Breast epithelium (tissue), 3 donors: ENCODE measurements at regions not wholly inside any gene's neighbourhood (a gene's known extent, or its start where the extent isn't known, plus 50 kb on each side); places are given as distances from the start of the nearest gene placed in this dataset.

Source experiments
- POLR2A ChIP-seq: fragments of 450-650 bp; IDR thresholded peaks from one replicate; pipeline ENCODE4 v1.6.1; 2016; ENCODE audit warnings: antibody characterized with exemption, mild to moderate bottlenecking, moderate library complexity
- POLR2AphosphoS5 ChIP-seq, 3 donors: sonication (generic); formaldehyde crosslinking; IDR thresholded peaks; one replicate each; pipeline ENCODE4 v1.6.1; 2017; ENCODE audit warnings: antibody characterized with exemption in 3 of 3
- TF ChIP-seq, protein P1 (sequence below), 3 donors: fragments of 450-650 bp; IDR thresholded peaks; one replicate each; pipeline ENCODE4 v1.5.1; 2016 to 2017; ENCODE audit warnings: antibody characterized with exemption in 3 of 3, mild to moderate bottlenecking in 3 of 3, moderate library complexity in 3 of 3

DNA sequence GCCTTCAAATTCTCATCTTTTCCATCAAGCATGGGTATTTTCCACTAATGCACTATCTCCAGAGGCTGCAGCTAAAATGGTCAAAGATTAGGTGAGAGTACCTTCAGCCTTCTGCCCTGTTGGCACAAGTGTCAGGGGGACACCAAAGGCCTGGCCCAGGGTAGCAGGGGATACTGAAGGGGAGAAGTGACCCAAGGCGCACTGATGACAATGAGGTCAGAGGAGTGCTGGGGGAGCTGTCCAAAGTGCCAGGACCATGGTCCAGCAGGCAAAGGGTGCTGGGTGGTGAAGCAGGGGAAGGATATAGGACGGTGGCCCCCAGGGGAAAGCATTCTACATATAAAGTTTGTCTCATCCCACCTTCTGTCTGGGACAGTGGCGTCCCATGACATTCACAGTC lies 303.4 kb downstream of the SMAD2 start:
- TF ChIP-seq, protein P1, sequence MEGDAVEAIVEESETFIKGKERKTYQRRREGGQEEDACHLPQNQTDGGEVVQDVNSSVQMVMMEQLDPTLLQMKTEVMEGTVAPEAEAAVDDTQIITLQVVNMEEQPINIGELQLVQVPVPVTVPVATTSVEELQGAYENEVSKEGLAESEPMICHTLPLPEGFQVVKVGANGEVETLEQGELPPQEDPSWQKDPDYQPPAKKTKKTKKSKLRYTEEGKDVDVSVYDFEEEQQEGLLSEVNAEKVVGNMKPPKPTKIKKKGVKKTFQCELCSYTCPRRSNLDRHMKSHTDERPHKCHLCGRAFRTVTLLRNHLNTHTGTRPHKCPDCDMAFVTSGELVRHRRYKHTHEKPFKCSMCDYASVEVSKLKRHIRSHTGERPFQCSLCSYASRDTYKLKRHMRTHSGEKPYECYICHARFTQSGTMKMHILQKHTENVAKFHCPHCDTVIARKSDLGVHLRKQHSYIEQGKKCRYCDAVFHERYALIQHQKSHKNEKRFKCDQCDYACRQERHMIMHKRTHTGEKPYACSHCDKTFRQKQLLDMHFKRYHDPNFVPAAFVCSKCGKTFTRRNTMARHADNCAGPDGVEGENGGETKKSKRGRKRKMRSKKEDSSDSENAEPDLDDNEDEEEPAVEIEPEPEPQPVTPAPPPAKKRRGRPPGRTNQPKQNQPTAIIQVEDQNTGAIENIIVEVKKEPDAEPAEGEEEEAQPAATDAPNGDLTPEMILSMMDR (IDR thresholded peaks at IDR 0.05), result no peak
- TF ChIP-seq POLR2AphosphoS5 (IDR thresholded peaks at IDR 0.05) (no peak), POLR2A (no peak)
